ENCODE measurements at regions not wholly inside any gene's neighbourhood (a gene's known extent, or its start where the extent isn't known, plus 50 kb on each side); places are given as distances from the start of the nearest gene placed in this dataset.
"Not testable (repeated sequence)": the region's sequence is repeated elsewhere in the genome, so short reads cannot be mapped to it uniquely, and the experiment has no call there.

DNA sequence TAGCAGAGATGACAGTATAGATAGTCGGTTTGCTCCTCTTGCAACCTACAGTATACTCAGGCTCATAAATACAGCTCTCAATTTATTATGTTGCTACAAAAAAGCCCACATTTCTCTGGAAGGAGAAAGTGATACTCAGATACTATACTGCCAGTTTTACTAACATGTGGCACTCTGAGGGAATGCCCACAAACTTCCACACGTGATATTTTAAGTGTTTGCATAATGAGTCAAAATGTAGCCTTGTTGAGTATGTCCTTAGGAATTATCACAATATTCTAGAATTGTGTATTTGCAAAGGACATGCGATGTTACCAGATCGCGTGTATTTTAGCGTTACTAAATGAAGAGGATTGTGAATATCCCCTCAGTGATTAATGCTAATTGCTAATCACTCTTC is 929.1 kb downstream of the STIM2 start:
- no peak for DNase-seq (ENCODE audit: low spot score in 2 of 2)
- no peak overlapping the region for H3K27ac ChIP-seq
- intact Hi-C loops (cut with DNase I; ENCODE audit: low total_unique reads), result no loop called here
- H3K4me1 ChIP-seq, result no peaks in the 10 kb centered on the region
- H3K36me3 ChIP-seq, result no peaks in the 10 kb centered on the region
- H3K9me3 ChIP-seq, result no peaks in the 10 kb centered on the region
- H3K27me3 ChIP-seq, result no peaks in the 10 kb centered on the region
- no peak overlapping the region for H3K4me3 ChIP-seq
- TF ChIP-seq, protein P1, sequence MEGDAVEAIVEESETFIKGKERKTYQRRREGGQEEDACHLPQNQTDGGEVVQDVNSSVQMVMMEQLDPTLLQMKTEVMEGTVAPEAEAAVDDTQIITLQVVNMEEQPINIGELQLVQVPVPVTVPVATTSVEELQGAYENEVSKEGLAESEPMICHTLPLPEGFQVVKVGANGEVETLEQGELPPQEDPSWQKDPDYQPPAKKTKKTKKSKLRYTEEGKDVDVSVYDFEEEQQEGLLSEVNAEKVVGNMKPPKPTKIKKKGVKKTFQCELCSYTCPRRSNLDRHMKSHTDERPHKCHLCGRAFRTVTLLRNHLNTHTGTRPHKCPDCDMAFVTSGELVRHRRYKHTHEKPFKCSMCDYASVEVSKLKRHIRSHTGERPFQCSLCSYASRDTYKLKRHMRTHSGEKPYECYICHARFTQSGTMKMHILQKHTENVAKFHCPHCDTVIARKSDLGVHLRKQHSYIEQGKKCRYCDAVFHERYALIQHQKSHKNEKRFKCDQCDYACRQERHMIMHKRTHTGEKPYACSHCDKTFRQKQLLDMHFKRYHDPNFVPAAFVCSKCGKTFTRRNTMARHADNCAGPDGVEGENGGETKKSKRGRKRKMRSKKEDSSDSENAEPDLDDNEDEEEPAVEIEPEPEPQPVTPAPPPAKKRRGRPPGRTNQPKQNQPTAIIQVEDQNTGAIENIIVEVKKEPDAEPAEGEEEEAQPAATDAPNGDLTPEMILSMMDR (IDR thresholded peaks at IDR 0.05), result no peak
- TF ChIP-seq POLR2A (IDR thresholded peaks at IDR 0.05) (no peak), POLR2AphosphoS5 (IDR thresholded peaks at IDR 0.05) (no peak)

DNA sequence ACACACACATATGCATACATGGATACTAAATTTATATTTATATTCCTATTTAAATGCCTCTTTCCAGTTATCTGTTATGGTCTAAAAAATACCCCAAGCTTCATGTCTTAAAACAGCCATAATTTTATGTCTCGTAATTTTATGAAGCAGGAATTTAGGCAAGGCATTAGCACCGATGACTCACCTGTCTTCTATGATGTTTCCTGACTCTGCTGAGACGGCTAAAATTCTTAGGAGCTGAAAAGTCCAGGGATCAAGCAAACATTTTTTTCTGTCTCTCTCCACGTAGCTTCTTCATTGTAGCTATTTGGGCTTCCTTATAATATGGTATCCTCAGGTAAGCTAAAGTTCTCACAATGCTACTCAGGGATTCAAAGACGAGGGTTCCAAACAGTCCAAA is 930.3 kb downstream of the STIM2 start:
- no peak for DNase-seq (ENCODE audit: low spot score in 2 of 2)
- Histone ChIP-seq H3K36me3 (no peaks in the 10 kb centered on the region), H3K27ac (no peak overlapping the region), H3K27me3 (no peaks in the 10 kb centered on the region), H3K9me3 (no peaks in the 10 kb centered on the region), H3K4me1 (no peaks in the 10 kb centered on the region), H3K4me3 (no peak overlapping the region)
- no peak for TF ChIP-seq POLR2A (IDR thresholded peaks at IDR 0.05)
- intact Hi-C loops (cut with DNase I; ENCODE audit: low total_unique reads), result no loop called here

DNA sequence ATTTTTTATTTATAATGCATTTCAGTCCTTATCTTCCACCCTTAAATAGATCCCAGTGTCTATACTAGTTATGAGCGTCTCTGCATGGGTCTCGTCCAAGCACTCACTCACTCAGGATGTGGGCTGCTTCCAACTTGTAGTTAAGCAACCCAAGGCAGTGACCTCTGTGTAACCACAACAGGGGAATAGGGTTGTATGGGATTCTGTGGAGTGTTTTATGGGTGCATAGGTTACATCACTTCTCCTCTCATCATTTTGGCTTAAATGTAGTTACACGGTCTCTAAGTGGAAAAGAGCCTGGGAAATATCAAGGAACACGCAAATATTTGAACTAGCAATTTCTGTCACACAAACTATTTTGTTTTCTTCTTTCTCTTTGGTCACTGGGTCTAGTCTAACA is 931.0 kb downstream of the STIM2 start:
- no peaks in the 10 kb centered on the region for H3K36me3 ChIP-seq
- H3K4me1 ChIP-seq, result no peaks in the 10 kb centered on the region
- no peak for TF ChIP-seq POLR2A (IDR thresholded peaks at IDR 0.05)
- TF ChIP-seq POLR2AphosphoS5 (IDR thresholded peaks at IDR 0.05), result no peak
- TF ChIP-seq, protein P1 (IDR thresholded peaks at IDR 0.05), result no peak
- H3K27ac ChIP-seq, result no peak overlapping the region
- intact Hi-C loops (cut with DNase I; ENCODE audit: low total_unique reads), result no loop called here
- no peaks in the 10 kb centered on the region for H3K27me3 ChIP-seq
- no peaks in the 10 kb centered on the region for H3K9me3 ChIP-seq
- H3K4me3 ChIP-seq, result no peak overlapping the region
- DNase-seq (ENCODE audit: low spot score in 2 of 2), result no peak

DNA sequence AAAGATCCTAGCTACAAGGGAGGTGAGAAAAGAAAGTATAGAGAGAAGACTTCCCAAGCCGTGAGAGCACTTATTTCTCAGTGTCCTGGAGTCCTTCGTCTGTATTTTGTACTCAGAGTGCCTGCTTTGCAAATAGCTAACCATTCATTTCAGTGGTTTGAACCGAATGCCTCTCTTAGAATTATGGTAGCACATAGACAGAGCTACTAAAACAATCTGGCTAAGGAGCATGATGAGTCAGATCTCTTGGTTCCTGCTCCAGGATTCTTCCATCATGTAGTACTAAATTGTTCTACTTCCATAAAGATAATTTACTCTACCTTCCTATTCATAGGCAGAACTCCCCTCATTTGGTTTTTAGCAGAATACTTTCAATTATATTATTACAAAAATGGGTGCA is 946.6 kb downstream of the STIM2 start:
- H3K9me3 ChIP-seq, result no peaks in the 10 kb centered on the region
- intact Hi-C loops (cut with DNase I; ENCODE audit: low total_unique reads), result no loop called here
- no peaks in the 10 kb centered on the region for H3K4me1 ChIP-seq
- H3K27ac ChIP-seq, result no peak overlapping the region
- no peak for TF ChIP-seq POLR2AphosphoS5 (IDR thresholded peaks at IDR 0.05)
- TF ChIP-seq, protein P1 (IDR thresholded peaks at IDR 0.05), result no peak
- no peak for TF ChIP-seq POLR2A (IDR thresholded peaks at IDR 0.05)
- no peak for DNase-seq (ENCODE audit: low spot score in 2 of 2)
- H3K4me3 ChIP-seq, result no peak overlapping the region
- no peaks in the 10 kb centered on the region for H3K36me3 ChIP-seq
- no peaks in the 10 kb centered on the region for H3K27me3 ChIP-seq

- H3K4me3 ChIP-seq, result no peak overlapping the region
- no peaks in the 10 kb centered on the region for H3K36me3 ChIP-seq
- no peaks in the 10 kb centered on the region for H3K27me3 ChIP-seq
- H3K4me1 ChIP-seq, result no peaks in the 10 kb centered on the region
- TF ChIP-seq POLR2A (IDR thresholded peaks at IDR 0.05) (no peak), POLR2AphosphoS5 (IDR thresholded peaks at IDR 0.05) (no peak)
- TF ChIP-seq, protein P1 (IDR thresholded peaks at IDR 0.05), result no peak
- intact Hi-C loops (cut with DNase I; ENCODE audit: low total_unique reads), result no loop called here
- DNase-seq (ENCODE audit: low spot score in 2 of 2), result no peak
- H3K9me3 ChIP-seq, result peaks cover 0 to 1% of the 10 kb centered on the region in 2 donors
- no peak overlapping the region for H3K27ac ChIP-seq
Measured at GRCh38 chr4:27811948-27812347, 951.3 kb downstream of the STIM2 start.

- H3K27ac ChIP-seq; DNase-seq (ENCODE audit: low spot score in 2 of 2); H3K27me3 ChIP-seq; H3K4me3 ChIP-seq; H3K36me3 ChIP-seq; H3K4me1 ChIP-seq; intact Hi-C loops (cut with DNase I; ENCODE audit: low total_unique reads): not testable (repeated sequence)
- peaks cover 0 to 13% of the 10 kb centered on the region in 2 donors for H3K9me3 ChIP-seq
Measured at GRCh38 chr4:27813226-27813625, 952.6 kb downstream of the STIM2 start.

GRCh38 chr4:27813699-27814425 is 953.2 kb downstream of the STIM2 start:
- DNase-seq (ENCODE audit: low spot score in 2 of 2); intact Hi-C loops (cut with DNase I; ENCODE audit: low total_unique reads); H3K4me3 ChIP-seq; H3K36me3 ChIP-seq; H3K27ac ChIP-seq; H3K4me1 ChIP-seq; H3K27me3 ChIP-seq: not testable (repeated sequence)
- peaks cover 0 to 13% of the 10 kb centered on the region in 2 donors for H3K9me3 ChIP-seq
